ENCODE measurements at regions not wholly inside any gene's neighbourhood (a gene's known extent, or its start where the extent isn't known, plus 50 kb on each side); places are given as distances from the start of the nearest gene placed in this dataset.

DNA sequence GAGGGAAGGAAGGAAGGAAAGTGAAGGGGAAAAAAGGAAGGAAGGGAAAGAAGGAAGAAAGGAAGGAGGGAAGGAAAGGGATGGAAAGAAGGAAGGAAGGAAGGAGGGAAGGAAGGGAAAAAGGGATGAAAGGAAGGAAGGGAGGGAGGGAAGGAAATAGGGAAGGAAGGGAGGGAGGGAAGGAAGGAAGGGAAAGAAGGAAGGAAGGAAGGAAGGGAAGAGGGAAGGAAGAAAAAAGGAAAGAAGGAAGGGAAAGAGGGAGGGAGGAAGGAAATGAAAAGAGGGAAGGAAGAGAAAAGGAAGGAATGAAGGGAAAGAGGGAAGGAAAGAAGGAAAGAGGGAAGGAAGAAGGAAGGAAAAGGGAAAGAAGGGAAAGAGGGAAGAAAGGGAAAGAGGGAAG, 136.9 kb downstream of the BARX1 start:
- no peaks in the 10 kb centered on the region for H3K4me1 Mint-ChIP-seq (ENCODE audit: unreplicated experiment)
- H3K9me3 Mint-ChIP-seq (ENCODE audit: unreplicated experiment) = peaks cover 9% of the 10 kb centered on the region
- no peak overlapping the region for H3K4me3 Mint-ChIP-seq (ENCODE audit: unreplicated experiment)
- no peak overlapping the region for H3K27ac Mint-ChIP-seq (ENCODE audit: unreplicated experiment)
- DNase-seq (ENCODE audit: extremely low spot score, unreplicated experiment) = no peak
- TF ChIP-seq, protein P1, sequence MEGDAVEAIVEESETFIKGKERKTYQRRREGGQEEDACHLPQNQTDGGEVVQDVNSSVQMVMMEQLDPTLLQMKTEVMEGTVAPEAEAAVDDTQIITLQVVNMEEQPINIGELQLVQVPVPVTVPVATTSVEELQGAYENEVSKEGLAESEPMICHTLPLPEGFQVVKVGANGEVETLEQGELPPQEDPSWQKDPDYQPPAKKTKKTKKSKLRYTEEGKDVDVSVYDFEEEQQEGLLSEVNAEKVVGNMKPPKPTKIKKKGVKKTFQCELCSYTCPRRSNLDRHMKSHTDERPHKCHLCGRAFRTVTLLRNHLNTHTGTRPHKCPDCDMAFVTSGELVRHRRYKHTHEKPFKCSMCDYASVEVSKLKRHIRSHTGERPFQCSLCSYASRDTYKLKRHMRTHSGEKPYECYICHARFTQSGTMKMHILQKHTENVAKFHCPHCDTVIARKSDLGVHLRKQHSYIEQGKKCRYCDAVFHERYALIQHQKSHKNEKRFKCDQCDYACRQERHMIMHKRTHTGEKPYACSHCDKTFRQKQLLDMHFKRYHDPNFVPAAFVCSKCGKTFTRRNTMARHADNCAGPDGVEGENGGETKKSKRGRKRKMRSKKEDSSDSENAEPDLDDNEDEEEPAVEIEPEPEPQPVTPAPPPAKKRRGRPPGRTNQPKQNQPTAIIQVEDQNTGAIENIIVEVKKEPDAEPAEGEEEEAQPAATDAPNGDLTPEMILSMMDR (IDR thresholded peaks at IDR 0.05) = no peak
- H3K36me3 Mint-ChIP-seq (ENCODE audit: unreplicated experiment) = no peaks in the 10 kb centered on the region
- peaks cover 31% of the 10 kb centered on the region for H3K27me3 Mint-ChIP-seq (ENCODE audit: unreplicated experiment)

DNA sequence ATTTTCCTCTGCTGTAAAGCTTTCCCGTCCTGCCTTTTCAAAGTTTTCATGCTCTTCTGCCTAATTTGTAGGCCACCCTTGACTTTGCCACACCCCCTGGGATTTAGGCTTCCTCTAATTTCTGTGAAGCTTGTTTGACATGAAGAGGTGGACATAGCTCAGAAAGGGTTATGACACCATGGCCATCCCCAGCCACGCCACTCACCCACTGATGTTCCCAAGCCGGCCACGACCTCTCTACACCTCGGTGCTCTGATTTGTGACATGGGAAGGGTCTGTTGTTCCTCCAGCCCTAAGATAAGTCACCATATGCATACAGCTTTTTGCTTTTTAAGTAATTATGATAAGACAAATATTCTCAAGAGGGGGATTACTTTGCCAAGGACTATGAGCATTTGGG, 139.5 kb downstream of the BARX1 start:
- Mint-ChIP-seq H3K4me3 (ENCODE audit: unreplicated experiment) (no peak overlapping the region), H3K4me1 (ENCODE audit: unreplicated experiment) (no peaks in the 10 kb centered on the region), H3K27ac (ENCODE audit: unreplicated experiment) (no peak overlapping the region), H3K9me3 (ENCODE audit: unreplicated experiment) (no peaks in the 10 kb centered on the region), H3K27me3 (ENCODE audit: unreplicated experiment) (peaks cover 31% of the 10 kb centered on the region), H3K36me3 (ENCODE audit: unreplicated experiment) (no peaks in the 10 kb centered on the region)
- TF ChIP-seq, protein P1 (IDR thresholded peaks at IDR 0.05) = no peak
- DNase-seq (ENCODE audit: extremely low spot score, unreplicated experiment) = no peak

DNA sequence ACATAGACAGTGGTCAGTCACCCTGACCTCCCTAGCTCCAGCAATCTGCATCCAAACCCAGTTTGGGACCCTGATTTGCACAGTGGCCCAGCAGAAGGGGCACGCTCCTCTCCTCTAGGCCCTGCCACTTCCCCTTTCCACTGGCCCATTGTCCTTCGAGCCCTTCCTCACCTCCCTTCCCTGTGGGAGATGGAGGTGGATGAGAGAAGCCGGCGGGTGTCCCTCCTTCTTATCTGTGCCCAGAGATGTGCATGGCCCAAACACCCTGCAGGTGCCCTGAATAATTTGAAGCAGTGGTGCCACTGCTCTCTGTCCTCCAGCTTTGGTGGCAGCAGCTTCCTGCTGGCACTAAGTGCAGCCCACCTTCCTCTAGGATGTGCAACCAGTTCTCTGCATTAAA, 140.0 kb downstream of the BARX1 start:
- Mint-ChIP-seq H3K9me3 (ENCODE audit: unreplicated experiment) (no peaks in the 10 kb centered on the region), H3K27ac (ENCODE audit: unreplicated experiment) (no peak overlapping the region), H3K27me3 (ENCODE audit: unreplicated experiment) (peaks cover 26% of the 10 kb centered on the region), H3K36me3 (ENCODE audit: unreplicated experiment) (no peaks in the 10 kb centered on the region), H3K4me3 (ENCODE audit: unreplicated experiment) (no peak overlapping the region), H3K4me1 (ENCODE audit: unreplicated experiment) (no peaks in the 10 kb centered on the region)
- TF ChIP-seq, protein P1 (IDR thresholded peaks at IDR 0.05) = no peak
- no peak for DNase-seq (ENCODE audit: extremely low spot score, unreplicated experiment)

DNA sequence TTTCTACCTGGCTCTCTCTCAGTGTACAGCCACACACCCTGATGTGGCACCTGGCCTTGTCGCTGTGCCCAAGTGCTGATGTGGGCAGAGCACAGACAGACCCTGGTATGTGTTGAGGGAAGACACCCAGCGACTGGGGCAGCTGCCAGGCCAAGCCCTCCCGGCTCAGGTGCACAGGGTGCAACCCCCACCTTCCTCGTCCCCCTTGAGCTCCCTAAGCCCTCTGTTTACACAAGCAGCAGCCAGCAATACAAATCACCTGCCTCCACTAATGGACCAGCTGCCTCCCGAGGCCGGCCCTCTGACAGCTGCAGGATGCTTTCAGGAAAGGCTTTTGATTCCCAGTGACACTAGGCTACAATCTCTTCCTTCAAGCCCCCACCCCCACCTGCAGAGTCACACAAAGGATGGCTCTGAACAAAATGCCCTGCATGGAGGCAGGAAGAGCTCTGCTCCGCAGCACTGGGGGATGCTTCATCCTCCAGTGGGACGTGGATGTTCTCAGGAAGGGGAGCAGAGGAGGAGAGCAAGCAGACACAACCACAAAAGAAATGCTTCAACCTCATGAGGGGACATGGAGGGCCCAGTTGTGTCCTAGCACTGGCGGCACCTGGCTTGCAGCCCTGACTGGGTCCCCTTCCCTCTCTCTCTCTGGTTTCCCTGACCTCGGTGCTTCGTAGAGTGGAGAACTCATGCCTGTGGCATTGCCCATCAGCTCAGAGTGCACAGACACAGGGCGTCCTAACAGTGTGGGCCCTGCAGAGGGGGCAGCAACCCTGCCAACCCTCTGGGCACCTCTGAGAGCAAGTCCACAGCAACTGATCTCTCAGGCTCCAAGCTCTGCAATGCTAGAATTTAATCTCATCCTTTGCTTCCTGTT, 140.8 kb downstream of the BARX1 start:
- DNase-seq (ENCODE audit: extremely low spot score, unreplicated experiment) = no peak
- Mint-ChIP-seq H3K27me3 (ENCODE audit: unreplicated experiment) (peaks cover 25% of the 10 kb centered on the region), H3K9me3 (ENCODE audit: unreplicated experiment) (no peaks in the 10 kb centered on the region), H3K4me3 (ENCODE audit: unreplicated experiment) (no peak overlapping the region), H3K36me3 (ENCODE audit: unreplicated experiment) (no peaks in the 10 kb centered on the region), H3K4me1 (ENCODE audit: unreplicated experiment) (no peaks in the 10 kb centered on the region), H3K27ac (ENCODE audit: unreplicated experiment) (no peak overlapping the region)
- TF ChIP-seq, protein P1 (IDR thresholded peaks at IDR 0.05) = no peak

DNA sequence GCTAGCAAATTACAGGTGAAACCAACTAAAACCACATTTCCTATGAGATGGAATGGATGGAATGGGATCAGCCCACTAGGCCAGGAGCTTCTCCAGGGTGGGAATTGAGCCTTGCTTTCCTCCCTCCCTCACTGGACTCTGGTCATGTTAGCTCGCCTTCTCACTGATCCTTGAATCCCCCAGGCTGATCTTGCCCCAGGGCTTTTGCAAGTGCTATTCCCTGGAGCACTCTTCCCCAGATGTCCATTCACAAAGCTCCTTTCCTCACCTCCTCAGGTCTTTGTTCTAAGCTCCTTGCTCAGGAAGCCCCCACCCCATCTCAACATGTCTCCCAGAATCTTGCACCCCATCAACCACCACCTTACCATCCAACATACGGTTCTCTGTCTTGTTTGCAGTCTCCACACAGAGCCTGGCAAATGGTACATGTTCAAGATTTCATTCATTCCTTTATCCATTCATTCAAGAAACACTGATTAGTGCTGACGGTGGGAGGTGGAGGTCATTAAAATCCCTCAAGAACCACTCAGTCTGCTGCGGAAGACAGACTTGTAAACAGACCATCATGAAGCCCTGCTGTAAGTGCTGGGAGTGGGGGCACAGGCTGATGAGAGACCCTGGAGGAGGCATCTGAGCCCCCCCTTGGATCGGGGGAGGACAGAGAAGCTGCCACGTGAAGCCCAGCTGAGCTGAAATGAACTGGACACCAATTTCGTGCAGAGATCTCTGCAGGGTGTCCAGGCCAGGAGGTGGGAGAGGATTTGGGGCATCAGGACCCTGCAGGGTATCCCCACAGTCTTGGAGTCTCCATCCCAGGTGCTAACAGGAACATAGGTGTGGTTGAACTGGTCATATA, 141.7 kb downstream of the BARX1 start:
- H3K4me3 Mint-ChIP-seq (ENCODE audit: unreplicated experiment) = no peak overlapping the region
- H3K27ac Mint-ChIP-seq (ENCODE audit: unreplicated experiment) = no peak overlapping the region
- H3K4me1 Mint-ChIP-seq (ENCODE audit: unreplicated experiment) = no peaks in the 10 kb centered on the region
- H3K27me3 Mint-ChIP-seq (ENCODE audit: unreplicated experiment) = peaks cover 25% of the 10 kb centered on the region
- TF ChIP-seq, protein P1 (IDR thresholded peaks at IDR 0.05) = no peak
- H3K36me3 Mint-ChIP-seq (ENCODE audit: unreplicated experiment) = no peaks in the 10 kb centered on the region
- no peaks in the 10 kb centered on the region for H3K9me3 Mint-ChIP-seq (ENCODE audit: unreplicated experiment)
- no peak for DNase-seq (ENCODE audit: extremely low spot score, unreplicated experiment)

Measured in osteocyte (in vitro differentiated cells).